ENCODE measurements at regions not wholly inside any gene's neighbourhood (a gene's known extent, or its start where the extent isn't known, plus 50 kb on each side); places are given as distances from the start of the nearest gene placed in this dataset.

GRCh38 chr17:71117466-71117865, 948.1 kb downstream of the KCNJ2 start:
- no peak for TF ChIP-seq POLR2A (IDR thresholded peaks at IDR 0.05; ENCODE audit: low read depth, low read length)
- TF ChIP-seq POLR2AphosphoS5 (IDR thresholded peaks at IDR 0.05; ENCODE audit: low read depth, low read length), result no peak
